ENCODE measurements at regions not wholly inside any gene's neighbourhood (a gene's known extent, or its start where the extent isn't known, plus 50 kb on each side); places are given as distances from the start of the nearest gene placed in this dataset.

GRCh38 chr5:74118071-74118470, 492.1 kb downstream of the ARHGEF28 start:
- Histone ChIP-seq H3K4me3 (ENCODE audit: low read depth, low read length) (no peak overlapping the region), H2AFZ (no peak overlapping the region), H3K4me1 (no peaks in the 10 kb centered on the region), H3K4me2 (ENCODE audit: low read length) (no peak overlapping the region), H3K27ac (no peak overlapping the region), H3K27me3 (ENCODE audit: control insufficient read depth, insufficient read depth, low read length) (no peaks in the 10 kb centered on the region), H3K9me3 (ENCODE audit: control insufficient read depth, low read length) (no peaks in the 10 kb centered on the region), H3K79me2 (no peaks in the 10 kb centered on the region), H3K36me3 (ENCODE audit: control insufficient read depth, insufficient read depth, low read length) (no peaks in the 10 kb centered on the region), H3K9ac (no peak overlapping the region)
- TF ChIP-seq, protein P1, sequence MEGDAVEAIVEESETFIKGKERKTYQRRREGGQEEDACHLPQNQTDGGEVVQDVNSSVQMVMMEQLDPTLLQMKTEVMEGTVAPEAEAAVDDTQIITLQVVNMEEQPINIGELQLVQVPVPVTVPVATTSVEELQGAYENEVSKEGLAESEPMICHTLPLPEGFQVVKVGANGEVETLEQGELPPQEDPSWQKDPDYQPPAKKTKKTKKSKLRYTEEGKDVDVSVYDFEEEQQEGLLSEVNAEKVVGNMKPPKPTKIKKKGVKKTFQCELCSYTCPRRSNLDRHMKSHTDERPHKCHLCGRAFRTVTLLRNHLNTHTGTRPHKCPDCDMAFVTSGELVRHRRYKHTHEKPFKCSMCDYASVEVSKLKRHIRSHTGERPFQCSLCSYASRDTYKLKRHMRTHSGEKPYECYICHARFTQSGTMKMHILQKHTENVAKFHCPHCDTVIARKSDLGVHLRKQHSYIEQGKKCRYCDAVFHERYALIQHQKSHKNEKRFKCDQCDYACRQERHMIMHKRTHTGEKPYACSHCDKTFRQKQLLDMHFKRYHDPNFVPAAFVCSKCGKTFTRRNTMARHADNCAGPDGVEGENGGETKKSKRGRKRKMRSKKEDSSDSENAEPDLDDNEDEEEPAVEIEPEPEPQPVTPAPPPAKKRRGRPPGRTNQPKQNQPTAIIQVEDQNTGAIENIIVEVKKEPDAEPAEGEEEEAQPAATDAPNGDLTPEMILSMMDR (IDR thresholded peaks at IDR 0.05): no peak

DNA sequence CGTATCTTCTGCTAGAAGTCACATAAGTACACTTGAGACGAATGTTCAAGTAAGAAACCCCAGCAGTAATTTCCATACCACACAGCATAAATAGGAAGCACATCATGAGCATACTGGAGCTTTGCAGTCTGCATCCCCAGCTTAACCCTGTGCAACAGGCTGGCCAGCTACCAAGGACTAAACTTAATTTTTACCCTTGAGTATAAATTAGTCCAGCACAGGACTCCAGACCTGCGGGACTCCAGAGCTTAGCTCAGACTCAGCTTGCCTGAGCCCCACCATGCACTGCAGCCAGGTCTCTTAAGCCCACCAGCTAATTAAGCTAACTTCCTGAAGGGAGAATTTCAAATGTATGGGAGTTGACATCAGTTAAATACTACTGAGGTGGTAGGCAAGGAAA, 491.0 kb downstream of the ARHGEF28 start:
- no peaks in the 10 kb centered on the region for H3K27me3 ChIP-seq (ENCODE audit: control insufficient read depth, insufficient read depth, low read length)
- TF ChIP-seq, protein P1 (IDR thresholded peaks at IDR 0.05): no peak
- no peak overlapping the region for H2AFZ ChIP-seq
- H3K9me3 ChIP-seq (ENCODE audit: control insufficient read depth, low read length): no peaks in the 10 kb centered on the region
- H3K27ac ChIP-seq: no peak overlapping the region
- no peaks in the 10 kb centered on the region for H3K4me1 ChIP-seq
- no peaks in the 10 kb centered on the region for H3K79me2 ChIP-seq
- no peak overlapping the region for H3K4me2 ChIP-seq (ENCODE audit: low read length)
- no peak overlapping the region for H3K4me3 ChIP-seq (ENCODE audit: low read depth, low read length)
- H3K36me3 ChIP-seq (ENCODE audit: control insufficient read depth, insufficient read depth, low read length): no peaks in the 10 kb centered on the region
- no peak overlapping the region for H3K9ac ChIP-seq

DNA sequence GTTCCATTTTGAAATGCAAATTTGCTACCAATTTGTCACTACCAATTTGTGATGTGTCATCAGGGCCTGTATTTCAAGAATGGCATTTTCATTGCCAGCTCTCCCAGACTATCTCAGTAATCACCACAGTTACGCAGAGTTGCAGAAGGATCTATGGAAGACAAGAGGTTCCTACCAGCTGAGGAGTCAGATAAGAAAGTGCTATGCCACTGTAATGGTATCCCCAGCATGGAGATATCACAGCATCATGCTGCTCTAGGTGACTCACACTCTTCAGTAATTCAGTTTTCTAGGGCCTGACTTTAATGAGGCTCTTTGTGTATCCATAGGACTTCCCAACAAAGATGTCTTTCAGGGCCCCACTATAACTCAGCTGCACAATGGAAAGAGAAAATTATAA, 490.3 kb downstream of the ARHGEF28 start:
- H3K79me2 ChIP-seq: no peaks in the 10 kb centered on the region
- H3K9ac ChIP-seq: no peak overlapping the region
- H3K27ac ChIP-seq: no peak overlapping the region
- H3K4me2 ChIP-seq (ENCODE audit: low read length): no peak overlapping the region
- H3K4me3 ChIP-seq (ENCODE audit: low read depth, low read length): no peak overlapping the region
- H3K9me3 ChIP-seq (ENCODE audit: control insufficient read depth, low read length): no peaks in the 10 kb centered on the region
- TF ChIP-seq, protein P1 (IDR thresholded peaks at IDR 0.05): no peak
- H3K4me1 ChIP-seq: no peaks in the 10 kb centered on the region
- no peak overlapping the region for H2AFZ ChIP-seq
- no peaks in the 10 kb centered on the region for H3K27me3 ChIP-seq (ENCODE audit: control insufficient read depth, insufficient read depth, low read length)
- H3K36me3 ChIP-seq (ENCODE audit: control insufficient read depth, insufficient read depth, low read length): no peaks in the 10 kb centered on the region

DNA sequence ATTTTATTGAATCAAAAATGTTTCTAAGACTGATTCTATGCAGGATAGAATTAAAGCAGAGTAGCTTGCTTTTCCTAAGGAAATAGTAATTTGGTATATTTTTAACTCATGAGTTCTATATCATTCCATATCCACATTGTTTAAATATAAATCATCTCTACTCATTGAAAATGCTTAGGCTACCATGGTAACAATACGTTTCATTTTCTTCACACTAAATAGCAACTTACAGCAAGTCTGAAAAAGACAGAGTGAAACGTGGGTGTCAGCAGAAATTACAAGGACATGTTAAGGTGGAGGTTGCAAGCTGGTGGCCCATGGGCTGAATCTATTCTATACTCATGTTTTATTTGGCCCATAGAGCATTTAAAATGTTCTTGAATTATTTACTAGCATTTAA, 487.9 kb downstream of the ARHGEF28 start:
- Histone ChIP-seq H3K4me2 (ENCODE audit: low read length) (no peak overlapping the region), H3K27me3 (ENCODE audit: control insufficient read depth, insufficient read depth, low read length) (no peaks in the 10 kb centered on the region), H3K4me3 (ENCODE audit: low read depth, low read length) (no peak overlapping the region), H3K27ac (no peak overlapping the region), H3K79me2 (no peaks in the 10 kb centered on the region), H3K9me3 (ENCODE audit: control insufficient read depth, low read length) (no peaks in the 10 kb centered on the region), H3K9ac (no peak overlapping the region), H3K36me3 (ENCODE audit: control insufficient read depth, insufficient read depth, low read length) (no peaks in the 10 kb centered on the region), H3K4me1 (no peaks in the 10 kb centered on the region), H2AFZ (no peak overlapping the region)
- TF ChIP-seq, protein P1 (IDR thresholded peaks at IDR 0.05): no peak

GRCh38 chr5:74113196-74113540, 487.2 kb downstream of the ARHGEF28 start:
- Histone ChIP-seq H3K36me3 (ENCODE audit: control insufficient read depth, insufficient read depth, low read length) (no peaks in the 10 kb centered on the region), H3K79me2 (no peaks in the 10 kb centered on the region), H3K4me1 (no peaks in the 10 kb centered on the region), H3K4me3 (ENCODE audit: low read depth, low read length) (no peak overlapping the region), H3K27ac (no peak overlapping the region), H3K27me3 (ENCODE audit: control insufficient read depth, insufficient read depth, low read length) (no peaks in the 10 kb centered on the region), H3K9ac (no peak overlapping the region), H3K4me2 (ENCODE audit: low read length) (no peak overlapping the region), H2AFZ (no peak overlapping the region), H3K9me3 (ENCODE audit: control insufficient read depth, low read length) (no peaks in the 10 kb centered on the region)
- TF ChIP-seq, protein P1 (IDR thresholded peaks at IDR 0.05): no peak

Data from parathyroid adenoma (tissue), 2 donors.